ENCODE measurements at regions not wholly inside any gene's neighbourhood (a gene's known extent, or its start where the extent isn't known, plus 50 kb on each side); places are given as distances from the start of the nearest gene placed in this dataset.

DNA sequence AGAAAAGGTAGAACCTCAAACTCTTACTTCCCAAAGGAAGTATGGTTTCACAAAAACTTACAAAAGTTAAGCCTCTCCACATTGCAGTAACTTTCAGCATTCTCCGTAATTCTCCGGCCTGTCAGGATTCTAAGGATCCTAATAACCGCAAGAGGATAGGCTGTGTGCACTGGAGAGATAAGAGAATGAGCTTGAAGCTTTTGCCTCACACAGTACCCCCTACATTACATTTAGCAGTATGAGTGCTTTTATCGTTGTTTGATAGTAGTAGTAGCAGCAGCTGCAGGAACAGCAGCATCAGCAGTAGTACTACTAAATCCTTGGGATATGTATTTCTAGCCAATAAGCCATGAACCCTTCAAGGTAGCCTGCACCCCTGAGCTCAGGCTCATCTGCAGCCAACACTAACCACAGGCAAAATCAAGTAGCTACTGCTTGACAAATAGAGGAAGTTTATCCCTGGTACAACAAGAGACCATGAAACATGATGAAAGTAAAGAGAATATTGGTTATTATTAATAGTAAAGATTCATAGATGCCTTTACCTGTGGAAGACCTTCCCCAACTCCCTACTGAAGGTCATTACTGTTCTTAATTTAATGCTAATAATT, 222.6 kb upstream of the CNTNAP2 start:
- TF ChIP-seq, protein P1, sequence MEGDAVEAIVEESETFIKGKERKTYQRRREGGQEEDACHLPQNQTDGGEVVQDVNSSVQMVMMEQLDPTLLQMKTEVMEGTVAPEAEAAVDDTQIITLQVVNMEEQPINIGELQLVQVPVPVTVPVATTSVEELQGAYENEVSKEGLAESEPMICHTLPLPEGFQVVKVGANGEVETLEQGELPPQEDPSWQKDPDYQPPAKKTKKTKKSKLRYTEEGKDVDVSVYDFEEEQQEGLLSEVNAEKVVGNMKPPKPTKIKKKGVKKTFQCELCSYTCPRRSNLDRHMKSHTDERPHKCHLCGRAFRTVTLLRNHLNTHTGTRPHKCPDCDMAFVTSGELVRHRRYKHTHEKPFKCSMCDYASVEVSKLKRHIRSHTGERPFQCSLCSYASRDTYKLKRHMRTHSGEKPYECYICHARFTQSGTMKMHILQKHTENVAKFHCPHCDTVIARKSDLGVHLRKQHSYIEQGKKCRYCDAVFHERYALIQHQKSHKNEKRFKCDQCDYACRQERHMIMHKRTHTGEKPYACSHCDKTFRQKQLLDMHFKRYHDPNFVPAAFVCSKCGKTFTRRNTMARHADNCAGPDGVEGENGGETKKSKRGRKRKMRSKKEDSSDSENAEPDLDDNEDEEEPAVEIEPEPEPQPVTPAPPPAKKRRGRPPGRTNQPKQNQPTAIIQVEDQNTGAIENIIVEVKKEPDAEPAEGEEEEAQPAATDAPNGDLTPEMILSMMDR (IDR thresholded peaks at IDR 0.05; ENCODE audit: insufficient read depth, low read length) = no peak
- no peak for DNase-seq (ENCODE audit: low read depth)
- H3K4me3 ChIP-seq (ENCODE audit: low read depth, low read length) = no peak overlapping the region

DNA sequence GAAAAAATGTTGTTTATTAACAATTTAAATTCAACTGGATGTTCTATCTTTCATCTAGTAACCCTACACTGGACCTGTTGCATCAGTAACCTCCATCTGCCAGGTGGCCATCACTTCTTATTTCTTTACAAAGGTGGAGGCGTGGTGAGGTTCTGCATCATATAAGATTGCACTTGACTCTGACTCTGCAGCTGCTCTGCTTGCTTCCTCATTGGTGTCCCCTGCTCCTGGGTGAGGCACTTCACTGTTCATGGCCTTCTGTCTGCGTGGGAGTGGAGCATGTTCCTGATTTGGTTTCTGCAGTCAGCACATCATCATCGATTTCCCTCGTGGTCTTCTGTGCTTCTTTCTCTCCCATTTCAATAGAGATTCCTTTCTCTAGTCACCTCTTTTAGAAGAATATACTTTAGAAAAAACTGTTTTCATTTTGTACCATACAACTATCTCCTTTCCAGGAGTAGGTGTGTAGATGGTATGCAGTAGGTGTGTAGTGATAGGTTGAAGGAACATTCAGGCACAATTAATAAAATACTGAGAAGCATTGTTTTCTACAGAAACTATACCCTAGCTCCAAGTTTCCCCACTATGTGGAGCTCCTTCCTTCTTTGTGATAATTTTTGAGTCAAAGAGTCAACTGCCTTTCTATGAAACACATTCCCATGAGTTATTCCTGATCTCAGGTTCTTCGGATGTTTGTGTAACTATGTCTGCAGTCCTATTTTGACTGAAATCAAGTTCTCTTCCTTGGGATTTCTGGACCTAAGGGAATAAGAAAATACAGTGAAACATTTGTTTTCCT, 231.7 kb upstream of the CNTNAP2 start:
- no peak overlapping the region for H3K4me3 ChIP-seq (ENCODE audit: low read depth, low read length)
- no peak for DNase-seq (ENCODE audit: low read depth)
- TF ChIP-seq, protein P1 (IDR thresholded peaks at IDR 0.05; ENCODE audit: insufficient read depth, low read length) = no peak

DNA sequence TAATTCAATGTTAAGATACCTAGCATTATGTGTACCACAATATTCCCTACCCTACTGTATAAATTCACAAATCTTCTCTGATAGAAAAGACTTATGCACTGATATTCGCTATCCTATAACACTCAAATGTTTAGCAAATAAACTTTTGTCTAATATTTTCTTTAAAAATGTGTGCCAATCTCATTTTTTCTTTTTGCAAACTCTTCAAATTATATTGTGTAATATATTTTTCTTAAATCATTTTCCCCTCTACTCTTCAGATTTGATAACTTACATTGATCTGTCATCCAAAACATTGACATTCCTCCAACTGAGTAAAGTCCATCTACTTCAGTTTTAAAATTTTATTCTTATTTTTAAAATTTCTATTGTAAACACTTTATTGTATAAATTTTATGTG, 240.2 kb upstream of the CNTNAP2 start:
- DNase-seq (ENCODE audit: low read depth) = no peak
- H3K4me3 ChIP-seq (ENCODE audit: low read depth, low read length) = no peak overlapping the region
- TF ChIP-seq, protein P1 (IDR thresholded peaks at IDR 0.05; ENCODE audit: insufficient read depth, low read length) = no peak

DNA sequence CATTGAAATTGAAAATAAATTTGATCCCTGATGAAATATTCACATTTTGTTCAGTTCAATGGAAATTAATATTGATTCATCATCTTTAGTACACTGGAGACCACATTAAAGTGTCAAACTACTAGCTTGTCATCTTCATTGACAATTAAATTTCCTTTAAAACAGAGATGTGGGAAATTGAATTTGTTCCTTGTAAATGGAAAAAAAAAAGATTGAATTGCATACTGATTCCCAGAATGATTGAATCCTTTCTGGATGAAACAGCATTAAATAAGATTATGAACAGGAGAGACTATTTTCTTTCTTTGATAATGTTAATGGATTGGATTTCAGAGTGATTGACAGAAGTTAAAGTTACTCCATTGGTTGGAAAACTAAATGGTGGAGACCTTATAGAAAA, 241.3 kb upstream of the CNTNAP2 start:
- TF ChIP-seq, protein P1 (IDR thresholded peaks at IDR 0.05; ENCODE audit: insufficient read depth, low read length) = no peak
- no peak overlapping the region for H3K4me3 ChIP-seq (ENCODE audit: low read depth, low read length)
- no peak for DNase-seq (ENCODE audit: low read depth)

DNA sequence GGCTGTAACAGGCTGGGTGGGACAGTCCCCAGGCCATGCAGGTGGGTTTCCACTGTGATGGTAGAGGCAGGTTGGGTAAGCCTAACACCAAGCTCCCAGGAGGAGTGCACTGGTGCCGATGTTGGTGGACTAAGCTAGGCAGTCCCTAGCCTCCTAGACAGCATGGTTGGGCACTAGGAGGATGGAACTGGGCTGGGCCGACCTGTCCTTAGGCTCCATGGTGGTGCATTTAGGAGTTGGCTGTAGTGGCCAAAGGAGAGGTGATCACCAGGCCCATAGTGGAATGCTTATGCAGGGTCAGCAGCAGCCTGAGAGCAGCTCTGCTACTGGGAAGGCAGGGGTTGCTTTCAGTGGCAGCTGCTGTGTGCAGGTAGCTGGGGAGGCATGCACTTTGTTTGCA, 247.7 kb upstream of the CNTNAP2 start:
- TF ChIP-seq, protein P1 (IDR thresholded peaks at IDR 0.05; ENCODE audit: insufficient read depth, low read length) = no peak
- H3K4me3 ChIP-seq (ENCODE audit: low read depth, low read length) = no peak overlapping the region
- no peak for DNase-seq (ENCODE audit: low read depth)

DNA sequence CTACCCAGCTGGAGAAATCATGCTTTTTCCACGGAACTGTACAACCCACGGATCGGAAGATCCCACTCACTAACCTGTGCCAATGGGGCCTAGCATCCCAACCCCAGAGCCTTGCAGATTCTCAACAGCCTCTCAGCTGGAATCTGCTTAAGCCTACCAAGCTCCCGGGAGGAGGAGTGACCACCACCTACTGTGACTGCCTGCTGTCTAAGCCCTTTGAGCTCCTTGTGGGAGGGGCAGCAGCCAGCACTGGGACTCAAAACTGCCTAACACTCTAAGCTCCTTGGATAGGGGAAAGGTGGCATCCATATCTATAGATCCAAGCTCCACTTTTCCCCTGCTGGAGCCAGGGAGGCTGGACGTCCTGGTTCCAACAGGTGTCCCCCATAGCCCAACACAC, 254.4 kb upstream of the CNTNAP2 start:
- no peak for DNase-seq (ENCODE audit: low read depth)
- TF ChIP-seq, protein P1 (IDR thresholded peaks at IDR 0.05; ENCODE audit: insufficient read depth, low read length) = no peak
- H3K4me3 ChIP-seq (ENCODE audit: low read depth, low read length) = no peak overlapping the region
